ENCODE measurements at regions not wholly inside any gene's neighbourhood (a gene's known extent, or its start where the extent isn't known, plus 50 kb on each side); places are given as distances from the start of the nearest gene placed in this dataset.
"Not testable (repeated sequence)": the region's sequence is repeated elsewhere in the genome, so short reads cannot be mapped to it uniquely, and the experiment has no call there.

- H3K4me3 ChIP-seq (ENCODE audit: low read depth, low read length), result no peak overlapping the region
- DNase-seq, result no peak
- peaks cover 2% of the 10 kb centered on the region for H3K9me3 ChIP-seq (ENCODE audit: severe bottlenecking)
- no peak overlapping the region for H3K27ac ChIP-seq
- H3K27me3 ChIP-seq (ENCODE audit: insufficient read depth, low read depth, severe bottlenecking), result no peaks in the 10 kb centered on the region
- TF ChIP-seq CTCF (IDR thresholded peaks at IDR 0.05; ENCODE audit: low read depth, low read length), result no peak
- H3K36me3 ChIP-seq, result no peaks in the 10 kb centered on the region
Observed at GRCh38 chr5:75824323-75824722, 107.1 kb upstream of the POC5 start.

GRCh38 chr5:75823811-75824210, 106.6 kb upstream of the POC5 start:
- H3K27me3 ChIP-seq (ENCODE audit: insufficient read depth, low read depth, severe bottlenecking), result no peaks in the 10 kb centered on the region
- no peak for TF ChIP-seq CTCF (IDR thresholded peaks at IDR 0.05; ENCODE audit: low read depth, low read length)

GRCh38 chr5:75818661-75819060, 101.4 kb upstream of the POC5 start:
- Histone ChIP-seq H3K27ac (no peak overlapping the region), H3K27me3 (ENCODE audit: insufficient read depth, low read depth, severe bottlenecking) (no peaks in the 10 kb centered on the region), H3K4me3 (ENCODE audit: low read depth, low read length) (no peak overlapping the region), H3K9me3 (ENCODE audit: severe bottlenecking) (peaks cover 5% of the 10 kb centered on the region), H3K36me3 (no peaks in the 10 kb centered on the region)
- no peak for TF ChIP-seq CTCF (IDR thresholded peaks at IDR 0.05; ENCODE audit: low read depth, low read length)
- no peak for DNase-seq

More at GRCh38 chr5:75823811-75824210, 106.6 kb upstream of the POC5 start:
- no peaks in the 10 kb centered on the region for H3K36me3 ChIP-seq
- no peak overlapping the region for H3K27ac ChIP-seq
- H3K9me3 ChIP-seq (ENCODE audit: severe bottlenecking), result peaks cover 2% of the 10 kb centered on the region
- DNase-seq, result no peak
- H3K4me3 ChIP-seq (ENCODE audit: low read depth, low read length), result no peak overlapping the region

- H3K4me3 ChIP-seq (ENCODE audit: low read depth, low read length); H3K27ac ChIP-seq; DNase-seq; H3K36me3 ChIP-seq; H3K27me3 ChIP-seq (ENCODE audit: insufficient read depth, low read depth, severe bottlenecking): not testable (repeated sequence)
- H3K9me3 ChIP-seq (ENCODE audit: severe bottlenecking), result peaks cover 17% of the 10 kb centered on the region
Observed at GRCh38 chr5:75799695-75800094, 82.5 kb upstream of the POC5 start.

GRCh38 chr5:75769338-75769737, 52.1 kb upstream of the POC5 start:
- not testable (repeated sequence) for H3K9me3 ChIP-seq (ENCODE audit: severe bottlenecking); H3K27ac ChIP-seq; DNase-seq; H3K27me3 ChIP-seq (ENCODE audit: insufficient read depth, low read depth, severe bottlenecking); H3K4me3 ChIP-seq (ENCODE audit: low read depth, low read length); H3K36me3 ChIP-seq
